ENCODE measurements at regions not wholly inside any gene's neighbourhood (a gene's known extent, or its start where the extent isn't known, plus 50 kb on each side); places are given as distances from the start of the nearest gene placed in this dataset.

GRCh38 chr9:105069285-105069684, 141.3 kb upstream of the ABCA1 start:
- no peak for TF ChIP-seq CTCF (IDR thresholded peaks at IDR 0.05; ENCODE audit: low read depth, low read length)
- no peak for TF ChIP-seq EZH2phosphoT487 (IDR thresholded peaks at IDR 0.05; ENCODE audit: low read depth)
